Panc1 (cell line): ENCODE measurements at regions not wholly inside any gene's neighbourhood (a gene's known extent, or its start where the extent isn't known, plus 50 kb on each side); places are given as distances from the start of the nearest gene placed in this dataset.

Experiments used
- CTCF ChIP-seq: fragments of 450-650 bp; IDR thresholded peaks from 2 replicates; pipeline ENCODE4 v1.5.1; 2017; ENCODE audit warnings: mild to moderate bottlenecking
- TCF7L2 ChIP-seq: IDR thresholded peaks from 2 replicates; pipeline ENCODE4 v1.6.1; 2011; ENCODE audit warnings: mild to moderate bottlenecking, low read depth, low read length, inconsistent platforms

GRCh38 chr6:133184798-133185372 is 56.3 kb upstream of the EYA4 start:
- TF ChIP-seq CTCF (peak; percentile 68; the same call in 1 of the 2 replicates), TCF7L2 (no peak)
